CD4-positive, alpha-beta memory T cell (primary cell): ENCODE measurements at regions not wholly inside any gene's neighbourhood (a gene's known extent, or its start where the extent isn't known, plus 50 kb on each side); places are given as distances from the start of the nearest gene placed in this dataset.

ENCODE experiments used
- CTCF ChIA-PET: fragments of 350-600 bp; sonication (Branson Sonifier 250); formaldehyde crosslinking; loops from one replicate; lab custom pipeline; 2021; ENCODE audit warnings: inconsistent platforms; ENCODE audit not compliant: partially characterized antibody; lab: Charles Lee
- POLR2A ChIA-PET: fragments of 350-600 bp; sonication (Branson Sonifier 250); formaldehyde crosslinking; loops from one replicate; lab custom pipeline; 2021; ENCODE audit not compliant: partially characterized antibody; lab: Charles Lee
- DNase-seq, 5 donors: peaks; one replicate each; pipeline versions ENCODE4 v3.0.0 to v3.0.0-alpha.2; 2020 to 2022; ENCODE audit warnings: mixed read lengths in 1 of 5
- H3K27ac ChIP-seq: one replicate; pipeline ENCODE4 v1.7.0; 2013; ENCODE audit warnings: low read depth, low read length
- H3K27me3 ChIP-seq: 2 replicates; pipeline ENCODE4 v1.7.0; 2013; ENCODE audit warnings: mild to moderate bottlenecking, low read length, moderate library complexity; ENCODE audit not compliant: insufficient read depth
- H3K36me3 ChIP-seq: 2 replicates; pipeline ENCODE4 v1.7.0; 2013; ENCODE audit warnings: mild to moderate bottlenecking, low read length, moderate library complexity; ENCODE audit not compliant: insufficient read depth
- H3K4me1 ChIP-seq: 2 replicates; pipeline ENCODE4 v1.7.0; 2013; ENCODE audit warnings: mild to moderate bottlenecking, low read length, moderate library complexity; ENCODE audit not compliant: insufficient read depth
- H3K4me3 ChIP-seq, 2 donors: one replicate each; pipeline ENCODE4 v1.7.0; 2013; ENCODE audit warnings: low read length in 2 of 2, mild to moderate bottlenecking in 1 of 2
- H3K9me3 ChIP-seq, 2 donors: one replicate each; pipeline ENCODE4 v1.7.0; 2013; ENCODE audit warnings: low read length in 2 of 2, control low read depth in 1 of 2; ENCODE audit not compliant: control insufficient read depth in 1 of 2
- H3K27ac Mint-ChIP-seq, 7 donors: one replicate each; pipeline ENCODE4 v1.8.0; 2020 to 2021; ENCODE audit warnings: mixed read lengths in 7 of 7, mild to moderate bottlenecking in 6 of 7, inconsistent platforms in 3 of 7, moderate library complexity in 3 of 7
- H3K27me3 Mint-ChIP-seq, 2 donors: one replicate each; pipeline ENCODE4 v1.8.0; 2020 to 2021; ENCODE audit warnings: mixed read lengths in 2 of 2
- H3K36me3 Mint-ChIP-seq, 2 donors: one replicate each; pipeline ENCODE4 v1.8.0; 2020 to 2021; ENCODE audit warnings: mixed read lengths in 2 of 2, inconsistent platforms in 1 of 2, mild to moderate bottlenecking in 1 of 2
- H3K4me1 Mint-ChIP-seq, 4 donors: one replicate each; pipeline ENCODE4 v1.8.0; 2020 to 2021; ENCODE audit warnings: mixed read lengths in 4 of 4, mild to moderate bottlenecking in 1 of 4
- H3K4me3 Mint-ChIP-seq, 8 donors: one replicate each; pipeline ENCODE4 v1.8.0; 2020 to 2021; ENCODE audit warnings: mixed read lengths in 8 of 8, mild to moderate bottlenecking in 7 of 8, moderate library complexity in 6 of 8, inconsistent platforms in 3 of 8
- H3K9me3 Mint-ChIP-seq, 8 donors: one replicate each; pipeline ENCODE4 v1.8.0; 2020 to 2021; ENCODE audit warnings: mixed read lengths in 8 of 8, mild to moderate bottlenecking in 5 of 8, inconsistent platforms in 3 of 8, moderate library complexity in 1 of 8
- intact Hi-C: fragments of 100-400 bp; cut with micrococcal nuclease; formaldehyde crosslinking; loops from one replicate; pipeline ENCODE4 v1.15.1; 2023

DNA sequence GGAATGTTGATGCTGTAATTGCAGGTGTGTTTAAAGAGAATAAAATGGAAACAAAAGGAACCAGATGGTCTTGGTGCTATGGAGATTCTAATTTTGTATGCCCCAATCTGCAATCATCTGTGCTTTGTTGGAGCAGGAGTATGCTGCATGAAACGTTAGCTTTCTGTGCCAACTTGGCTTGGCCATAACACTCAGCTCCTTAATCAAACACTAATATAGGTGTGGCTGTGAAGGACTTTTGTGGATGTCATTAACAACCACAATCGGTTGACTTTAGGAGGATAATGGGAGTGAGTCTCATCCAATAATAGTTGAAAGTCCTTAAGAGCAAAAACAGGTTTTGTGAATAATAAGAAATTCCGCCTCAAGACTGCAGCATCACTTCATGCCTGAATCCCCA lies 399.2 kb downstream of the NLGN4X start:
- H3K4me1 Mint-ChIP-seq = no peaks in the 10 kb centered on the region
- H3K27ac Mint-ChIP-seq = no peak overlapping the region
- Histone ChIP-seq H3K4me1 (no peaks in the 10 kb centered on the region), H3K9me3 (no peaks in the 10 kb centered on the region), H3K36me3 (no peaks in the 10 kb centered on the region), H3K4me3 (no peak overlapping the region), H3K27me3 (no peaks in the 10 kb centered on the region), H3K27ac (no peak overlapping the region)
- ChIA-PET CTCF (no interaction called here), POLR2A (no interaction called here)
- intact Hi-C loops = no loop called here
- no peaks in the 10 kb centered on the region for H3K36me3 Mint-ChIP-seq
- peaks cover 0 to 21% (median 6%) of the 10 kb centered on the region in 8 donors for H3K9me3 Mint-ChIP-seq
- H3K27me3 Mint-ChIP-seq = no peaks in the 10 kb centered on the region
- H3K4me3 Mint-ChIP-seq = no peak overlapping the region
- DNase-seq = no peak

DNA sequence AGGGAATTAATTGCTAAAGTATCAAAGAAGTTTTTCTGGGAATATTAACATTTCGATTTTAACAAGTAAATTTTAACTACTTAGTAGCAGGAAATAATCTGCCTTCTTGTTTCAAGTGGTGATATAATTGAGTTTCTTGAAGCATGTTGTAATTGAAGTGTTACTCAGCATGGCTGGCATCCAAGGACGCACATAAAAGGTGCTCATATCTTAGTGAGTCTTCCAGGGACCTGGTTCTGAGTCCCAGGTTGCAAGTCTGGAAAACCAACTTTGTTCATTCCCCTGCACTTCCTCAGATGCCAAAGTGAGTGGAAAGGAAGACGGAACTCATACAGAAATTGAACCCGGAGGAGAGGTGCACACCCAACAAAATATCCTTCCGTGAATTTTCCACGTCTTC lies 399.6 kb downstream of the NLGN4X start:
- no peaks in the 10 kb centered on the region for H3K36me3 Mint-ChIP-seq
- CTCF ChIA-PET = no interaction called here
- no peak for DNase-seq
- intact Hi-C loops = no loop called here
- Histone ChIP-seq H3K4me3 (no peak overlapping the region), H3K4me1 (no peaks in the 10 kb centered on the region), H3K27ac (no peak overlapping the region), H3K36me3 (no peaks in the 10 kb centered on the region), H3K27me3 (no peaks in the 10 kb centered on the region), H3K9me3 (no peaks in the 10 kb centered on the region)
- H3K27me3 Mint-ChIP-seq = no peaks in the 10 kb centered on the region
- H3K4me3 Mint-ChIP-seq = no peak overlapping the region
- H3K4me1 Mint-ChIP-seq = no peaks in the 10 kb centered on the region
- POLR2A ChIA-PET = no interaction called here
- peaks cover 0 to 25% (median 6%) of the 10 kb centered on the region in 8 donors for H3K9me3 Mint-ChIP-seq
- H3K27ac Mint-ChIP-seq = no peak overlapping the region

DNA sequence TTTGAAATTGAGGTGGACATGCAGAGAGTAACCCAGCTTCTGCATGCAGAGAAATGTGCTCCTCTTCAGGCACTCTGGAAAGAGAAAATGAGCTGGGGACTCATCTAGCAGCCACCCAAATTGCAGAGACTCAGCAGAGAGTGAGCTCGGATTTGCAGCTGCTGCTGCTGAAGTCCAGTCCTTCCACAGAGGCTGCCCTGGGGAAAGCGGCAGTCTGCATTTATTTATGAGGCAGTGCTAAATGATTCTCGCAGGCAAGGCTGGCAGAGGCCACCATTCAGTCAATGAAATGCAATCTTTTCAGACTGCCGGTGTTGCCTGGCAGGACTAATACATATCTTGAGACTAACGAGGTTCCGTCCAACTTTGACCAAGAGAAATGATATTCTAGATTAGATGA lies 404.8 kb downstream of the NLGN4X start:
- DNase-seq = no peak
- no peaks in the 10 kb centered on the region for H3K36me3 Mint-ChIP-seq
- intact Hi-C loops = no loop called here
- H3K27ac Mint-ChIP-seq = no peak overlapping the region
- Histone ChIP-seq H3K36me3 (no peaks in the 10 kb centered on the region), H3K27me3 (no peaks in the 10 kb centered on the region), H3K27ac (no peak overlapping the region), H3K4me3 (no peak overlapping the region), H3K4me1 (no peaks in the 10 kb centered on the region), H3K9me3 (no peaks in the 10 kb centered on the region)
- ChIA-PET CTCF (no interaction called here), POLR2A (no interaction called here)
- H3K27me3 Mint-ChIP-seq = no peaks in the 10 kb centered on the region
- no peak overlapping the region for H3K4me3 Mint-ChIP-seq
- H3K9me3 Mint-ChIP-seq = peaks cover 0 to 18% (median 7%) of the 10 kb centered on the region in 8 donors
- H3K4me1 Mint-ChIP-seq = no peaks in the 10 kb centered on the region

DNA sequence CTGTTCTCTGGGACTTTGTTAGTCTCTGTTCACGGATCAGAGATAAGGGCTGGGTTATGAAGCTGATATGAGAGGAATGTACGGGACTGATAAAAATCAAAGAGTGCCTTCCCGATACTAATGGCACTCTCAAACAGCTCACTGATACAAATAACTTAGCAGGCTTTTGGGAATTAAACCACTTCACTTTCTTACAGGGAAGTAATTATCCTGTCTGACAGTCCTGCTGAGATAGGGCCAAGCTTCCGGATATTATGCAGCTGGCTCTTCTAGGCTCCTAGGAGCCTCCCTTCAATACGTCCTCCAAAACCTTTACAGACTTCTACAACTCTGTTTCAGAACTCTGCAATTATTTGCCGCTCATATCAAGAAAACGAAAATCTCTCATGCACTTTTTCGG lies 418.0 kb downstream of the NLGN4X start:
- POLR2A ChIA-PET = no interaction called here
- Mint-ChIP-seq H3K9me3 (peaks cover 0 to 12% (median 4%) of the 10 kb centered on the region in 8 donors), H3K27ac (no peak overlapping the region), H3K4me3 (no peak overlapping the region), H3K4me1 (no peaks in the 10 kb centered on the region), H3K36me3 (no peaks in the 10 kb centered on the region), H3K27me3 (no peaks in the 10 kb centered on the region)
- Histone ChIP-seq H3K36me3 (no peaks in the 10 kb centered on the region), H3K27me3 (no peaks in the 10 kb centered on the region), H3K4me1 (no peaks in the 10 kb centered on the region), H3K4me3 (no peak overlapping the region), H3K9me3 (no peaks in the 10 kb centered on the region), H3K27ac (no peak overlapping the region)
- CTCF ChIA-PET = no interaction called here
- no peak for DNase-seq
- intact Hi-C loops = no loop called here

DNA sequence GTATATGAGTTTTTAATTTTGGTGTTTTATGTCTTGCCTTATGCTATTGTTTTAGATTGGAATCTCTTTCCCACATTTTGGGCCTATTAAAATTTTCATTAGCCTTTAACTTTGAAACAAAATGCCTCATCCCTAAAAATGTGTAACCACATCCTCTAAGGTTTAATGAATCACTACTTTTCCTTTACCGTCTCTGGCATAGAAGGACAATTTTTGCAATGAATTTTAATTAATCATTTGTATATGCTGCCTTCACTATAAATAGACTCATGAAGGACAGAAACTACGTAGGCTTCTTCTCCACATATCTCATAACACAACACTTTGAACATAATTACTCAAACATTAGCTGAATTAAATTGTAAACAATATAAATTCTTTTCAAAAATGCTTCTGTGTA lies 421.5 kb downstream of the NLGN4X start:
- H3K9me3 ChIP-seq = no peaks in the 10 kb centered on the region
- ChIA-PET CTCF (no interaction called here), POLR2A (no interaction called here)
- H3K4me3 ChIP-seq = no peak overlapping the region
- no peaks in the 10 kb centered on the region for H3K27me3 ChIP-seq
- intact Hi-C loops = no loop called here
- no peaks in the 10 kb centered on the region for H3K4me1 ChIP-seq
- Mint-ChIP-seq H3K4me1 (no peaks in the 10 kb centered on the region), H3K27ac (no peak overlapping the region), H3K4me3 (no peak overlapping the region), H3K36me3 (no peaks in the 10 kb centered on the region), H3K9me3 (peaks cover 0 to 30% (median 13%) of the 10 kb centered on the region in 8 donors), H3K27me3 (no peaks in the 10 kb centered on the region)
- H3K36me3 ChIP-seq = no peaks in the 10 kb centered on the region
- DNase-seq = no peak
- H3K27ac ChIP-seq = no peak overlapping the region

DNA sequence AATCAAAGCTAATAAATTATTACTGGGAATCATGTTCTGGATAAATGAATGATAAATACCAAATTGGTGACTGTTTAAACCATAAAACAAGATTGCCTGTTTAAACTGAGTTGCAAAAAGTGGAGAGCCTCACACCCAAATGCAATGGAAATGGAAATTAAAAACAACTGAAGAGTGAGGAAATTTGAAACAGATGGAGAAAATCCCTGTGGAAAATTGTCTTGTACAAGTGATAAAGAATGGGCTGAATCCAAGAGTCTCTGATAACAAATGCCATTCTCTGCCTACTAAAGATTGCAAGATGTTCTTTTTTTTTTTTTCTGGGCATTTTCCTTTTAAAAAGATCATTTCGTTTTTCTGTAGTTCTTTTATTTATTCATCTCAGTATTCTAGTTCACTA lies 426.3 kb downstream of the NLGN4X start:
- no peak for DNase-seq
- Histone ChIP-seq H3K4me1 (no peaks in the 10 kb centered on the region), H3K27ac (no peak overlapping the region), H3K9me3 (no peaks in the 10 kb centered on the region), H3K4me3 (no peak overlapping the region), H3K27me3 (no peaks in the 10 kb centered on the region), H3K36me3 (no peaks in the 10 kb centered on the region)
- H3K4me3 Mint-ChIP-seq = no peak overlapping the region
- intact Hi-C loops = no loop called here
- no peak overlapping the region for H3K27ac Mint-ChIP-seq
- H3K4me1 Mint-ChIP-seq = no peaks in the 10 kb centered on the region
- CTCF ChIA-PET = no interaction called here
- peaks cover 0 to 27% (median 12%) of the 10 kb centered on the region in 8 donors for H3K9me3 Mint-ChIP-seq
- no peaks in the 10 kb centered on the region for H3K27me3 Mint-ChIP-seq
- no peaks in the 10 kb centered on the region for H3K36me3 Mint-ChIP-seq
- POLR2A ChIA-PET = no interaction called here

DNA sequence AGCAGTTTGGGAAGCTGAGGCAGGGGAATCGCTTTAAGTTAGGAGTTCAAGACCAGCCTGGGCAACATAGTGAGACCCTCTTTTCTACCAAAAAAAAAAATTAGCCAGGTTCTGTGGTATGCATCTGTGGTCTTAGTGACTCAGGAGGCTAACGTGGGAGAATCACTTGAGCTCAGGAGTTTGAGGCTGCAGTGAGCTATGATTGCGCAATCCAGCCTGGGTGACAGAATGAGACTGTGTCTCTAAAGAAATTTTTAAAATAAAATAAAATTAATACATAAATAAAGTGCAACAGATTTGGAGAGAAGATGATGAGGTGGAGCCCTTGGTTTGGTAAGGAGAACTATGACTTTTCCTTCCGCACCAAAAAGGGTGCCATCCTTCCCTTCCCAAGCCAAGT lies 436.9 kb downstream of the NLGN4X start:
- no peak overlapping the region for H3K4me3 ChIP-seq
- no peak for DNase-seq
- no peaks in the 10 kb centered on the region for H3K27me3 ChIP-seq
- no peak overlapping the region for H3K27ac Mint-ChIP-seq
- intact Hi-C loops = no loop called here
- H3K4me3 Mint-ChIP-seq = no peak overlapping the region
- no peaks in the 10 kb centered on the region for H3K27me3 Mint-ChIP-seq
- no peak overlapping the region for H3K27ac ChIP-seq
- CTCF ChIA-PET = no interaction called here
- no peaks in the 10 kb centered on the region for H3K4me1 Mint-ChIP-seq
- H3K4me1 ChIP-seq = no peaks in the 10 kb centered on the region
- POLR2A ChIA-PET = no interaction called here
- no peaks in the 10 kb centered on the region for H3K9me3 ChIP-seq
- no peaks in the 10 kb centered on the region for H3K36me3 ChIP-seq
- H3K9me3 Mint-ChIP-seq = peaks cover 0 to 29% (median 6%) of the 10 kb centered on the region in 8 donors
- no peaks in the 10 kb centered on the region for H3K36me3 Mint-ChIP-seq

DNA sequence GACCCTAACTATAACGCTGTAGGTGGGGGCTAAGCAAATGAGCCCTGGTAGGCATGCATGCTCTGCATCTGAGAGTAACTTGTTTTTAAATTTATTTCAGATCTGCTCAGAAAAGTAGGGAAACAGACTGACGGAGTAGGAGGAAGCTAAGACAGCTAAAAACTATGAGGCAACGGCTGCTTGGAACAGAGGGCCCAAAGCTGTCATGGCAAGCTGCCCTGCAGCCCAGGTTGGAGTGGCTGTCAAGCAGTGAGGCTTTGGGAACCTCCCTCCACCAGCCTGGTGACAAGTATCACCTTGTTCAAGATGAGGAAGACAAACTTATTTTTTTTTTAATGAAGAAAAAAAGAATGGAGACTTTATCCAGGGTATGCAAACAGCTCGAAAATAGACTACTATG lies 439.8 kb downstream of the NLGN4X start:
- H3K4me1 Mint-ChIP-seq = no peaks in the 10 kb centered on the region
- Histone ChIP-seq H3K9me3 (no peaks in the 10 kb centered on the region), H3K27me3 (no peaks in the 10 kb centered on the region), H3K27ac (no peak overlapping the region), H3K36me3 (no peaks in the 10 kb centered on the region), H3K4me1 (no peaks in the 10 kb centered on the region), H3K4me3 (no peak overlapping the region)
- H3K9me3 Mint-ChIP-seq = peaks cover 0 to 20% (median 3%) of the 10 kb centered on the region in 8 donors
- no peaks in the 10 kb centered on the region for H3K27me3 Mint-ChIP-seq
- H3K27ac Mint-ChIP-seq = no peak overlapping the region
- no peak overlapping the region for H3K4me3 Mint-ChIP-seq
- H3K36me3 Mint-ChIP-seq = no peaks in the 10 kb centered on the region
- no peak for DNase-seq
- CTCF ChIA-PET = no interaction called here
- POLR2A ChIA-PET = no interaction called here
- intact Hi-C loops = no loop called here
